Neural progenitor cell (in vitro differentiated cells): ENCODE measurements at regions not wholly inside any gene's neighbourhood (a gene's known extent, or its start where the extent isn't known, plus 50 kb on each side); places are given as distances from the start of the nearest gene placed in this dataset.
"Not testable (repeated sequence)": the region's sequence is repeated elsewhere in the genome, so short reads cannot be mapped to it uniquely, and the experiment has no call there.

Experiments used
- EZH2 ChIP-seq: fragments of 200-600 bp; sonication (generic); IDR thresholded peaks from 2 replicates; pipeline ENCODE4 v1.6.1; 2017; ENCODE audit warnings: antibody characterized with exemption, mild to moderate bottlenecking, moderate library complexity
- TF ChIP-seq, protein P1 (sequence below): fragments of 200-600 bp; sonication (generic); IDR thresholded peaks from 2 replicates; pipeline ENCODE4 v1.5.1; 2017; ENCODE audit warnings: antibody characterized with exemption, mild to moderate bottlenecking

DNA sequence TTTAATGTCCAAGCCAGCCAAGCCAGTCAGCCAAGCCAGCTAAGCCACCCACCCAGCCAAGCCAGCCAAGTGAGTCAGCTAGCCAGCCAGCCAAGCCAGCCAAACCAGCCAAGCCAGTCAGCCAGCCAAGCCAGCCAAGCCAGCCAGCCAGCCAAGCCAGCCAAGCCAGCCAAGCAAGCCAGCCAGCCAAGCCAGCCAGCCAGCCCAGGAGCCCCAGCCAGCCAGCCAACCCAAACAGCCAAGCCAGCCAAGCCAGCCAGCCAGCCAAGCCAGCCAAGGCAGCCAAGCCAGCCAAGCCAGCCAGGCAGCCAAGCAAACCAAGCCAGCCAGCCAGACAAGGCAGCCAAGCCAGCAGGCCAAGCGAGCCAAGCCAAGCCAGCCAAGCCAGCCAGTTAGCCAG lies 352.1 kb upstream of the PLGLB2 start:
- TF ChIP-seq, protein P1, sequence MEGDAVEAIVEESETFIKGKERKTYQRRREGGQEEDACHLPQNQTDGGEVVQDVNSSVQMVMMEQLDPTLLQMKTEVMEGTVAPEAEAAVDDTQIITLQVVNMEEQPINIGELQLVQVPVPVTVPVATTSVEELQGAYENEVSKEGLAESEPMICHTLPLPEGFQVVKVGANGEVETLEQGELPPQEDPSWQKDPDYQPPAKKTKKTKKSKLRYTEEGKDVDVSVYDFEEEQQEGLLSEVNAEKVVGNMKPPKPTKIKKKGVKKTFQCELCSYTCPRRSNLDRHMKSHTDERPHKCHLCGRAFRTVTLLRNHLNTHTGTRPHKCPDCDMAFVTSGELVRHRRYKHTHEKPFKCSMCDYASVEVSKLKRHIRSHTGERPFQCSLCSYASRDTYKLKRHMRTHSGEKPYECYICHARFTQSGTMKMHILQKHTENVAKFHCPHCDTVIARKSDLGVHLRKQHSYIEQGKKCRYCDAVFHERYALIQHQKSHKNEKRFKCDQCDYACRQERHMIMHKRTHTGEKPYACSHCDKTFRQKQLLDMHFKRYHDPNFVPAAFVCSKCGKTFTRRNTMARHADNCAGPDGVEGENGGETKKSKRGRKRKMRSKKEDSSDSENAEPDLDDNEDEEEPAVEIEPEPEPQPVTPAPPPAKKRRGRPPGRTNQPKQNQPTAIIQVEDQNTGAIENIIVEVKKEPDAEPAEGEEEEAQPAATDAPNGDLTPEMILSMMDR: not testable (repeated sequence)
- TF ChIP-seq EZH2: not testable (repeated sequence)
